LoVo (cell line): ENCODE measurements at regions not wholly inside any gene's neighbourhood (a gene's known extent, or its start where the extent isn't known, plus 50 kb on each side); places are given as distances from the start of the nearest gene placed in this dataset.
A peak's percentile ranks its signal among the peaks of the same experiment; 100 is the strongest.
"Not testable (repeated sequence)": the region's sequence is repeated elsewhere in the genome, so short reads cannot be mapped to it uniquely, and the experiment has no call there.

Experiments used
- DNase-seq: peaks from one replicate; pipeline ENCODE4 v3.0.0-alpha.2; 2016; ENCODE audit warnings: low spot score

DNA sequence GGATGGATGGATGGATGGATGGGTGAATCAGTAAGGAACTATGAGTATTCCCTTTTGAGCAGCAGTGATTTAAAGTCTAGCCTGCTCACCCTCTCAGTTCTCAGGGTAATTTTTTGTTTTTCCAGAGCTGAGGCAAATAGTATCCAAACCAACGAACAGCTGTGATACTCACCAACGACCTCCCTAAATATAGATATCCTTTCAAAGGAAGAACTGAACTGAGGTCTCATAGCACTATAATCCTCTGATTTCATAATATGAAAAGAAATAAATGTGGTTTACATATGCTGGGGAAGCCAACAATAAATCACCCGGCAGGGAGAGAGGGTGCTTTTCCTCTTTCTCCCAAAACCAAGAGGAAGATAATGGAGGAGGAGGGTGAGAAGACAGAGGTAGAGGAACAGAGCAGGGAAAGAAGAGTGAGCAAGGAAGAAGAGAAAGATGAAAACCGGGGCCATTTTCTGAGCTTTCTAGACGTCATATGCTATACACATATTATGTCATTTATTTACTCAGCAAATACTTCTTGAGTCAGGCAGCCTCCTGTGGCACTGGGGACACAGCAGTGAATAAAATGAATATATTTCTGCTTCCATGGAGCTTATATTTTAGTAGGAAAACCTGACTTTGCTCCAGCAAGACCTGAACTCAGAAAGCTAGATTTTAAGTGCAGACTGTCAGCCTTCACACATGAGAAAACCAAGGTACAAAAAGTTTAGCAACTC is 710.7 kb upstream of the TBX3 start:
- DNase-seq: no peak

DNA sequence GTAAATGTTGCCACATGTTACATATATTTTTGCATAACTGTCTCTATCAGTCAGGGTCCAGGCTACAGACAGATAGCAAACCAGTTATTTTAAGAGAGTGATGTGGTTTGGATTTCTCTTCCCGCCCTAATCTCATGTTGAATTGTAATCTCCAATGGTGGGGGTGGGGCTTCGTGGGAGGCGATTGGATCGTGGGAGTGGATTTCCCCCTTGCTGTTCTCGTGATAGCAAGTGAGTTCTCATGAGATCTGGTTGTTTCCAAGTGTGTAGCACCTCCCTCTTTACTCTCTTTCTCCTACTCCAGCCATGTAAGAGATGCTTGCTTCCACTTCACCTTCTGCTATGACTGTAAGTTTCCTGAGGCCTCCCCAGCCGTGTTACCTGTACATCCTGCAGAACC is 704.2 kb upstream of the TBX3 start:
- no peak for DNase-seq

- no peak for DNase-seq
Observed at GRCh38 chr12:115387467-115387901, 703.5 kb upstream of the TBX3 start.

- no peak for DNase-seq
Observed at GRCh38 chr12:115386946-115387345, 703.0 kb upstream of the TBX3 start.

DNA sequence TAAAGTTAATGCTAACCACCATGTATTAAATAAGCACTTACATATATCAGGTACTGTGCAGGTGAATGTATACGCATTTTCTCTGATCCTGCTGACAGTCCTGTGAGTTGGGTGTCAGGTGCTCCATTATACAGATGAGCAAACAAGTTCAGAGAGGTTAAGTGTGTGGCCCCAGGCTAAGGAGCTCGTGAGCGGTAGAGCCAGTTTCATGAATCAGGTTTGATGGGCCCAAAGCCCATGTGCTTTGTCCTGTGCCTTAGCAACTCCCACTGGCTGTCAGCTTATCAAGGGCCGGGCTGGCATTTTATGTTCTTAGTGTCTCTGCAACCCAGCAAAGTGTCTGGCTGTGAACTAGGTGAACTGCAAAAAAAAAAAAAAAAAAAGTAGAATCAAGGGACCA is 701.2 kb upstream of the TBX3 start:
- no peak for DNase-seq

DNA sequence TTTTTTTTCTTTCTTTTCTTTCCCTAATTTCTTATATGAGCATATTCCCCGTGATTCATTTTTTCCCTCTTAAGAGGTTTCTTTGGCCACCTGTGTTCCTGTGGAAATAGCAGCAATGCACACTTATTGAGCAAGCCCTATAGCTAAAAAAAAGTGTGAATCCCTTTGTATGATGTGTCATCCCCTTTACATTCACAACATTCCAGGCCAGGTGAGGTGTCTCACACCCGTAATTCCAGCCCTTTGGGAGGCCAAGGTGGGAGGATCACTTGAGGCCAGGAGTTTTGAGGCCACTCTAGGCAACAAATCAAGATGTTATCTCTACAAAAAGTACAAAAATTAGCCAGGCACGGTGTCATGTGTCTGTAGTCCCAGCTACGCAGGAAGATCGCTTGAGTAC is 700.4 kb upstream of the TBX3 start:
- DNase-seq: no peak

DNA sequence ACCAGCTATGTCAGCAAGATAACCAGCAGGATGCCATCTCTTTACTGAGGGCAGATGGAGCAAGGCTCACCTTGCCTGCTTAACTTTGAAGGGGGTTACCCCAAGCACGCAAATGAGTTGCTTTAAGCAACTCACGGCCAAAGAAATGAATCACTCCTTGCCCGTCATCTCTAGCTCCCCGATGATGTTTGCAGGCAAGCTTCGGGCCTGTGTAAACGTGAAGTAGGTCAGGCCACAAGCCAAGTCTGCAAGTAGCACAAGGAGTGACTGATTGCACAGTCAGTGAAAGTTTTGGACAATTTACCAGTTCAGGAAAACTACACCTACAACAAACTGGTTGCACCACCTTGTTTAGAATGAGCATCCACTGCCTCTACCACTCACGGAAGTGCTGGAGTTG is 699.7 kb upstream of the TBX3 start:
- DNase-seq: no peak

- DNase-seq: no peak
Observed at GRCh38 chr12:115382681-115383080, 698.7 kb upstream of the TBX3 start.

DNA sequence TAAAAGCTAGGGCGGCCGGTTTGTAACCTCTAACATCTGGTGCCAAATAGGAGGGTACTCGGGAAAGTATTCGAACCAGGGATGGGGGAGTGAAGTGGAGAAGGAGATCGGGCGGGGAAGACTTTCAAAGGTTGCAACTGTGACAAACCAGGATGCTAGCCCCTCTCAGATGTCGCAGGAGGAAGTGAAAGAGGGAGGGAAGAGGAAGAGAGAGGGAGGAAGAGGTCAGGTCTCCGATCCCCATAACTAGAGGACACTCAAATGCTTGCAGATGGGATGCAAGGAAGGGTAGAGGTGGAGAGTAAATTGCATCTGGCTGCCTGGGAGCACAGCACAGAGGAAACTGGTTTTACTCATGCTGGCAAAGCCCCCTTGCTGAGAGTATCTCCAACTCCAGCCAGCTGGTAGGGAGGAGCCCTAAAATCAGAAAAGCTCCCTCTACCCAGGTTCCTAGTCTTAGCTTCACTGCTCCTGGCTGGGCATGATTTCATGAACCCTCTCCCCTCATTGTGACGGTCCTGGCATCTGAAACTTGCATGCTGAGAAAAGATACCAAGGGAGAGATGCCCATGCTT is 696.7 kb upstream of the TBX3 start:
- DNase-seq: no peak

DNA sequence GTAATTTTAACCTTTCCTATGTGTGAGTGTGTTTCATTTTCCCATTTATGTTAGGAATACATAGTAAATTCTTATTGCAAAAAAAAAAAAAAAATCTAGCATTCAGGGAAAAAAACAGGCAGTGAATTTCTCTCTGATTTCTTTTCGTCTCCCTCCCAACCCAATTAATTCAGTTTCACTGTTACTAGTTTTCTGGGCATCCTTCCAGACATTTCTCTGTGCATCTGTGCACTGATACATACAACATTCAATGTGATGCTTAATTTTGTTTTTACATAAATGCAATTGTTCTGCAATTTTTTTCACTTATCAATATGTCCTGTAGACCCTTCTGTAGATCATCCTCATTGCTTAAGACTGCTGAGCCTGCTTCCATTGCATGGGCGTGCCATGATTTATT is 694.3 kb upstream of the TBX3 start:
- DNase-seq: no peak

- DNase-seq: no peak
Observed at GRCh38 chr12:115377779-115378178, 693.8 kb upstream of the TBX3 start.

GRCh38 chr12:115377230-115377629 is 693.3 kb upstream of the TBX3 start:
- DNase-seq: no peak

GRCh38 chr12:115375186-115375991 is 691.4 kb upstream of the TBX3 start:
- peak; percentile 70 for DNase-seq

DNA sequence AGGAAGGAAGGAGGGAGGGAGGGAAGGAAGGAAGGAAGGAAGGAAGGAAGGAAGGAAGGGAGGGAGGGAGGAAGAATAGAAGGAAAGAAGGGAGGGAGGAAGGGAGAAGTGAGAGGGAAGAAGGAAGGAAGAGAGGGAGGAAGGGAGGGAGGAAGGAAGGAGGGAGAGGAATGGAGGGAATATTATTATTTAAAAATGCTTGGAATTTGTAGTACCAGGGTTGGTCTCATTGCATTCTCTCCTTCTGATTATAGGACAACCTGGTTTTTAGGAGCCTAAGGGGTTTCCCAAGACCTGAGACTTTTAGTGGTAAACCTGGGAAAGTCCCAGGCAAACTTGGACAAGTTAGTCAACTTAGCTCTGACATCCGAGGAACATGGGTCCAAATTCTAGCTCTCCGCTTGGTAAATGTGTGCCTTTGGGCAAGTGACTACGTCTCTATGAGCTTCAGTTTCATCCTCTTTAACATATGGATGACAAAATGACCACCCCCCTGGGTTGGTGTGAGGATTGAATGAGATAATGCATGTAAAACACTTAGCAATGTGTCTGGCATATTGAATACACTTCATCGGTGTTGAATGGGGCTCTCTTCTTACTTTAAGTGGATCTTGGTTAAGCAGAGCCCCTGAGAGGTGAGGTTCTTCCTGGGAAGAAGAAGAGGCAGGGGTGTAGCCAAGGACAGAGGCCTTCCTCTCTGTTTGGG is 690.7 kb upstream of the TBX3 start:
- DNase-seq: no peak

DNA sequence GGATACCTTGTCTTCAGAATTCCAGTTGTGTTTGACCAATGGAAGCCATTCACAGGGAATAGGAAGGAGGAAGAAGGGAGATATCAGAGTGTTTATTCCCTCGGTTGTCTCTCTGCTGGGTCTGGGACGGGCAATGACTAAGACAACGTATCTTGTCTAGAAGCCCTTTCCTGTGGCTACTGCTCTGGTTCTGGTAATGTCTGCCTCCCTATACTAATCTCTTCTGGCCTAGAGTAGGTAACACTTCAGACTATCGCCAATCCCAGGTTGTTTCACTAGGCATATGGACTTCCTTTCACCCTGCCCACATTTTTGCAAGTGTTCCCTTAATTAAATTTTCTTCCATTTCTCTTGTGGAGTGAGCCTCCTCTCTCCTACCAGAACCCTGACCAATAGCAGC is 687.7 kb upstream of the TBX3 start:
- DNase-seq: no peak

GRCh38 chr12:115370650-115371049 is 686.7 kb upstream of the TBX3 start:
- DNase-seq: no peak

GRCh38 chr12:115370207-115370606 is 686.2 kb upstream of the TBX3 start:
- DNase-seq: no peak

DNA sequence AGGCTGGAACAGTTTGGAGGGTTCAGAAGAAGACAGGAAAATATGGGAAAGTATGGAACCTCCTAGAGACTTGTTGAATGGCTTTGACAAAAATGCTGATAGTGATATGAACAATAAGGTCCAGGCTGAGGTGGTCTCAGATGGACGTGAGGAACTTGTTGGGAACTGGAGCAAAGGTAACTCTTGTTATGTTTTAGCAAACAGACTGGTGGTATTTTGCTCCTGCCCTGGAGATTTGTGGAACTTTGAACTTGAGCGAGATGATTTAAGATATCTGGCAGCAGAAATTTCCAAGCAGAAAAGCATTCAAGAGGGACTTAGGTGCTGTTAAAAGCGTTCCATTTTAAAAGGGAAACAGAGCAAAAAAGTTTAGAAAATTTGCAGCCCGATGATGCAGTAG is 682.3 kb upstream of the TBX3 start:
- DNase-seq: not testable (repeated sequence)

DNA sequence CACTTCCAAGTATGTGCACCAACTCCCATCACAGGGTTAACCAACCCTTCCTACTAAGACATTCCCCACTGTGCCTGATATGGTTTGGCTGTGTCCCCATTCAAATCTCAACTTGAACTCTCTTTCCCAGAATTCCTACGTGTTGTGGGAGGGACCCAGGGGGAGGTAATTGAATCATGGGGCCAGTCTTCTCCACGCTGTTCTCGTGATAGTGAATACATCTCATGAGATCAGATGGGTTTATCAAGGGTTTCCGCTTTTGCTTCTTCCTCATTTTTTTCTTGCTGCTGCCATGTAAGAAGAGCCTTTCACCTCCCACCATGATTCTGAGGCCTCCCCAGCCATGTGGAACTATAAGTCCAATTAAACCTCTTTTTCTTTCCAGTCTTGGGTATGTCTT is 681.8 kb upstream of the TBX3 start:
- DNase-seq: not testable (repeated sequence)

DNA sequence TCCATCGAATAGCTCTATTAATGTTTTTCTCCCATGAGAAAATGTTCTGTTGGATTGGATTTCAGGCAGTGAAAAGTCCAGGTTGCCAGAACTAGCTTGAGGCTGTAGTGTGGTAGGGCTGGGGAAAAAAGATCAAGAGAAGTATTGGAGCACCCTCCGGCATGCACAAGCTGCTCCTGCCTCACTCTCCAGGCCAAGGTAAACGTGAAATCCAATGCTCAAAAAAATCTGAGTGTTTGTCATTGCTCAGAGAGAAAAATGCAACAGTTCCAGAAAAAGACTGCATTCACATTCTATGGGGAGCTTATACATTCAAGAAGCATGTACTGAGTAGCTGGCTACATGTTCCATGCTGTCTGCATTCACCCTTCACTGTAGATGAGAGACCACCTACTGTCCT is 680.9 kb upstream of the TBX3 start:
- no peak for DNase-seq

GRCh38 chr12:115362339-115362976 is 678.5 kb upstream of the TBX3 start:
- no peak for DNase-seq

GRCh38 chr12:115357681-115358080 is 673.7 kb upstream of the TBX3 start:
- DNase-seq: no peak
